Natural killer cell treated with Interleukin-12 subunit alpha and Interleukin-12 subunit beta and Interleukin-15 and Interleukin-18, amount 100 ng/mL, for 72 hours (primary cell): ENCODE measurements at regions not wholly inside any gene's neighbourhood (a gene's known extent, or its start where the extent isn't known, plus 50 kb on each side); places are given as distances from the start of the nearest gene placed in this dataset.
A peak's percentile ranks its signal among the peaks of the same experiment; 100 is the strongest.

Source experiments
- ATAC-seq, 2 donors: fragments of 150-1000 bp; cut with Tn5 transposase in 1 of 2; sonication (Bioruptor Pico), chemical (Tn5 transposase) in 1 of 2; 2 replicates each; pipeline ENCODE4 v1.10.0; 2021
- DNase-seq: peaks from one replicate; pipeline ENCODE4 v3.0.0; 2022; ENCODE audit warnings: low spot score
- H3K27ac Mint-ChIP-seq, 2 donors: 1 replicate in 1 of 2; 2 replicates in 1 of 2; pipeline ENCODE4 v1.8.0; 2022; ENCODE audit warnings: mixed read lengths in 2 of 2, mild to moderate bottlenecking in 1 of 2, moderate library complexity in 1 of 2
- H3K27me3 Mint-ChIP-seq, 2 donors: 1 replicate in 1 of 2; 2 replicates in 1 of 2; pipeline ENCODE4 v1.8.0; 2022; ENCODE audit warnings: mixed read lengths in 2 of 2
- H3K36me3 Mint-ChIP-seq: one replicate; pipeline ENCODE4 v1.8.0; 2022; ENCODE audit warnings: mixed read lengths
- H3K4me1 Mint-ChIP-seq, 2 donors: 1 replicate in 1 of 2; 2 replicates in 1 of 2; pipeline ENCODE4 v1.8.0; 2022; ENCODE audit warnings: low read depth in 2 of 2, mixed read lengths in 2 of 2, mild to moderate bottlenecking in 1 of 2
- H3K4me3 Mint-ChIP-seq: one replicate; pipeline ENCODE4 v1.8.0; 2022; ENCODE audit warnings: mixed read lengths
- H3K9me3 Mint-ChIP-seq: 2 replicates; pipeline ENCODE4 v1.8.0; 2022; ENCODE audit warnings: mixed read lengths

DNA sequence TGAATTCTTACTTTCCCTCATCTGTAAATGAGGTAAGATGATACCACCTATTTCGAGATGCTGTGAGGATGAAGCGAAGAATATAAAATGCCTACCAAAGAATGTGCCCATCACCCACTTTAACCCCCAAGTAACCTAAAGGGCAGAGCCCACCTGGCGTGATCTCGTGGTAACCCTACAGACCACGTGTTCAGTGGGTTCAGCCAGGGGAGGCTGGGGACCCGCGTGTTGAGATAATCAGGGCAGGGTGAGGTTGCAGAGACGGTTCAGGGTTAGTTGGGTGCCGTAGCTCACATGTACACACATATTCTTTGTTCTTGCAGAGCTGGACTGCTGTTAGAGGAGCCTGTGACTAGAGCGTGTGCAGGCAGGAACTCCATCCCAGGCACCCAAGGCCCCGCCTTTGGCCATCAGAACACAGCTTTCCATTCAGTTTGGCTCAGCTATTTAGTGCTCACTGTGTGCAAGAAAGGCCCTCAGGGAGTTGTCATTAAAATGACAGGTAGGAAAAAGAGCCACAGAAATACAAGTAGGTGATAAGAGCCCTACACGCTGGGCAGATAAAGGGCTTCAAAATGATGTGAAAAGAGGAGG, 56.5 kb upstream of the HAND1 start:
- H3K4me3 Mint-ChIP-seq, result no peak overlapping the region
- H3K36me3 Mint-ChIP-seq, result no peaks in the 10 kb centered on the region
- peaks cover 34 to 40% of the 10 kb centered on the region in 2 donors for H3K27me3 Mint-ChIP-seq
- no peaks in the 10 kb centered on the region for H3K4me1 Mint-ChIP-seq
- DNase-seq, result no peak
- H3K9me3 Mint-ChIP-seq, result no peaks in the 10 kb centered on the region
- no peak overlapping the region for H3K27ac Mint-ChIP-seq
- ATAC-seq, result peak in 1 of 2 donors; percentile 61

DNA sequence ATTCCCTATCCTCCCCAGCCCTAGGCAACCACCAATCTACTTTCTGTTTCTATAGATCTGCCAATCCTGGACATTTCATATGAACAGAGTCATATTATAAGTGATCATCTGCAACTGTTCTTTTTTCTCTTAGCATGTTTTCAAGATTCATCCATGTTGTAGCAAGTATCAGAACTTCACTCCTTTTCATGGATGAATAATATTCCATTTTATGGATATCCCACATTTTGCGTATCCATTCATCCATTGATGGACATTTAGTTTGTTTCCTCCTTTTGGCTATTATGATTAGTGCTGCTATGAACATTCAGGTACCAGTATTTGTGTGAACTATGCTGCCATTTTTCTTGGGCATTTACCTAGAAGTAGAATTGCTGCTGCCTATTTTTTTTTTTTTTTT, 51.3 kb upstream of the HAND1 start:
- no peak for DNase-seq
- Mint-ChIP-seq H3K4me3 (no peak overlapping the region), H3K27ac (no peak overlapping the region)

DNA sequence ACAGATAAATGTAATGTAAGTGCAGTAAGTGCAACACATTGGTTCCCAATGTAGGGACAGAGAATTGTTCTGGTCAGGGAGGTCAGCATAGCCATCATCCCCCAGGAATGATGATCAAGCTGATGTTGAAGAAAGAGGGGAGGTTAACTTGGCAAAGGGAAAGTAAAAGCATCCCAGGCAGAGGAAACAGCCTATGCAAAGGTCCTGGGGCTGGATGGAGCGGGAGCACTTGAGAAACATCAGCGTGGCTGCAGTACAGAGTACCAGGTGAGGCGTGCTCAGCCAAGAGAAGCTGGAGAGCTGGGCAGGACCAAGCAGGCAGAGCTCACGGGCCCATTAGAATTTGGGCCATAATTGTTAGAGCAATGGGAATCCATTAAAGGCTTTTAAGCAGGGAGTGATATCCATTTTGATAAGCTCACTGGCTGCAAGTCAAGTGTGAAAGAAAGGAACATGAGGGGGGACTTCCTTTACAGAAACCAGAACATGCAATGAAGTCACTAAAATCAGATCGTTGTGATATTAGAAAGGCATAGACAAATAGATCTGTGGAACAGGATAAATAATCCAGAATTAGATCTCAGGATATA, 50.1 kb upstream of the HAND1 start:
- no peak overlapping the region for H3K4me3 Mint-ChIP-seq
- no peak for DNase-seq
- no peaks in the 10 kb centered on the region for H3K4me1 Mint-ChIP-seq
- no peaks in the 10 kb centered on the region for H3K9me3 Mint-ChIP-seq
- no peaks in the 10 kb centered on the region for H3K36me3 Mint-ChIP-seq
- ATAC-seq, result no peak
- peaks cover 26 to 28% of the 10 kb centered on the region in 2 donors for H3K27me3 Mint-ChIP-seq
- no peak overlapping the region for H3K27ac Mint-ChIP-seq

More for the DNA sequence above, 51.3 kb upstream of the HAND1 start:
- peaks cover 25 to 31% of the 10 kb centered on the region in 2 donors for H3K27me3 Mint-ChIP-seq
- H3K4me1 Mint-ChIP-seq, result no peaks in the 10 kb centered on the region
- no peaks in the 10 kb centered on the region for H3K36me3 Mint-ChIP-seq
- ATAC-seq, result no peak
- H3K9me3 Mint-ChIP-seq, result no peaks in the 10 kb centered on the region
